Thoracic aorta (tissue), 2 donors: ENCODE measurements at regions not wholly inside any gene's neighbourhood (a gene's known extent, or its start where the extent isn't known, plus 50 kb on each side); places are given as distances from the start of the nearest gene placed in this dataset.

ENCODE experiments used
- ATAC-seq: fragments of 150-250 bp; one replicate; pipeline ENCODE4 v1.8.0; 2017; ENCODE audit warnings: low read depth; ENCODE audit not compliant: insufficient number of reproducible peaks, low FRiP score
- DNase-seq: peaks from one replicate; pipeline ENCODE4 v3.0.0-alpha.2; 2020; ENCODE audit warnings: low spot score
- H3K27ac ChIP-seq, 2 donors: fragments of 200-600 bp; sonication (generic); 1 replicate in 1 of 2; 2 replicates in 1 of 2; pipeline ENCODE4 v1.5.1; 2016; ENCODE audit warnings: mild to moderate bottlenecking in 2 of 2, moderate library complexity in 2 of 2
- H3K27me3 ChIP-seq: fragments of 200-600 bp; sonication (generic); replicated peaks from 2 replicates; pipeline ENCODE4 v1.6.0; 2016; ENCODE audit warnings: mild to moderate bottlenecking; ENCODE audit not compliant: insufficient read depth
- H3K36me3 ChIP-seq: fragments of 200-600 bp; sonication (generic); one replicate; pipeline ENCODE4 v1.5.1; 2016
- H3K4me1 ChIP-seq, 2 donors: fragments of 200-600 bp; sonication (generic); 1 replicate in 1 of 2; 2 replicates in 1 of 2; pipeline versions ENCODE4 v1.5.1 to v1.6.0; 2016; ENCODE audit warnings: low read depth in 2 of 2, mild to moderate bottlenecking in 1 of 2; ENCODE audit not compliant: control insufficient read depth in 1 of 2
- H3K4me3 ChIP-seq: fragments of 200-600 bp; sonication (generic); 2 replicates; pipeline ENCODE4 v1.5.1; 2016; ENCODE audit warnings: mild to moderate bottlenecking
- H3K9me3 ChIP-seq: fragments of 200-600 bp; sonication (generic); 2 replicates; pipeline ENCODE4 v1.5.1; 2016
- TF ChIP-seq, protein P1 (sequence below): fragments of 200-600 bp; sonication (generic); IDR thresholded peaks from one replicate; pipeline ENCODE4 v1.5.1; 2019; ENCODE audit warnings: antibody characterized with exemption

DNA sequence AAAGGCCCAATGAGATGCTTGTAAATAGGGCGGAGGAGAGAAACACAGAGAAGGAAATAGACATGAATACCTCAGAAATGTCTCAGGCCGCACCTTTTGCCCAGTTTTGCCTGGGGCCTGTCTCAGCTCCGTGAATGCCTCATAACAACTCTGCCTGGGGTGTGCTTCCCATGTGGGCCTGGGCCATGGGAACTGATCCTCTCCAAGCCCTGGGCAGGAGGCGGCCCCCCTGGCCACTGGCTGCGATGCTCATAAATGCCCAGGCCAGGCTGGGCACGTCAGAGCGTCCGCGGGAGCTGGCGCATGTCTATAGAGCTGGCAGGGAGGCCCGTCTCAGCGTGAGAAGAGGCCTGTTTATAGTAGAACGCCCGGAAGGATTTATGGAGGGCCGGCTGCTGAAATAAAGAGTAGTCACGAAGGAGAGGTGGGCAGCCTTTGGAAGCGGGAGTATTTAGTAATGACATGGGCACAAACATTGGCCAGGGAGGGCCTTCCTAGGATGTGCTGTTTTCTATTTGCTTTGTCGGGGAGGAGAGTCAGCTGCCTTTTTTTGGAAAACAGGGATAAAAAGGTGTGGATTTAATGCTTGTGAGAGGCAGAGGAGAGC is 85.9 kb upstream of the IGF1R start:
- H3K9me3 ChIP-seq = no peaks in the 10 kb centered on the region
- no peak overlapping the region for H3K4me3 ChIP-seq
- TF ChIP-seq, protein P1, sequence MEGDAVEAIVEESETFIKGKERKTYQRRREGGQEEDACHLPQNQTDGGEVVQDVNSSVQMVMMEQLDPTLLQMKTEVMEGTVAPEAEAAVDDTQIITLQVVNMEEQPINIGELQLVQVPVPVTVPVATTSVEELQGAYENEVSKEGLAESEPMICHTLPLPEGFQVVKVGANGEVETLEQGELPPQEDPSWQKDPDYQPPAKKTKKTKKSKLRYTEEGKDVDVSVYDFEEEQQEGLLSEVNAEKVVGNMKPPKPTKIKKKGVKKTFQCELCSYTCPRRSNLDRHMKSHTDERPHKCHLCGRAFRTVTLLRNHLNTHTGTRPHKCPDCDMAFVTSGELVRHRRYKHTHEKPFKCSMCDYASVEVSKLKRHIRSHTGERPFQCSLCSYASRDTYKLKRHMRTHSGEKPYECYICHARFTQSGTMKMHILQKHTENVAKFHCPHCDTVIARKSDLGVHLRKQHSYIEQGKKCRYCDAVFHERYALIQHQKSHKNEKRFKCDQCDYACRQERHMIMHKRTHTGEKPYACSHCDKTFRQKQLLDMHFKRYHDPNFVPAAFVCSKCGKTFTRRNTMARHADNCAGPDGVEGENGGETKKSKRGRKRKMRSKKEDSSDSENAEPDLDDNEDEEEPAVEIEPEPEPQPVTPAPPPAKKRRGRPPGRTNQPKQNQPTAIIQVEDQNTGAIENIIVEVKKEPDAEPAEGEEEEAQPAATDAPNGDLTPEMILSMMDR = no peak
- ATAC-seq (no peak), DNase-seq (no peak)
- no peaks in the 10 kb centered on the region for H3K27me3 ChIP-seq
- H3K27ac ChIP-seq = no peak overlapping the region
- H3K4me1 ChIP-seq = no peaks in the 10 kb centered on the region
- H3K36me3 ChIP-seq = no peaks in the 10 kb centered on the region

DNA sequence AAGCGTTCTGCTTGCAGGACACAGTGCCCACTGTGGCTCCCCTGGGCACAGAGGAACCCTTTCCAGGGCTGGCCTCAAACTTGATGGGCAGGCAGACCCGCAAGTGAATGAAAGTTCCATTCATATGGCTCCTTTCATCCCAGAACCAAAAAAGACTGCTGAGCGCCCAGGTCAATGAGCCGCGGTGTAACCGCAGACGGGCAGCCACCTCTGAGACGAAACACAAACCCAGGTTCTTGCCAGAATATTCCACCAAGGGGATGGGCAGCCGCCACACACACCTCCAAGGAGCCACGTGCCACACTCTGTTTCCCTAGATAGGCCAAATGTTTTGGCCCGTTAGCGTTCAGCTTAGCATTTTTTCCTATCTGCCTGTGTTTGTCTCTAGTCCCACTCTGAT is 82.8 kb upstream of the IGF1R start:
- Histone ChIP-seq H3K36me3 (no peaks in the 10 kb centered on the region), H3K4me3 (no peak overlapping the region), H3K27ac (no peak overlapping the region), H3K27me3 (no peaks in the 10 kb centered on the region), H3K4me1 (peaks cover 0 to 4% of the 10 kb centered on the region in 2 donors), H3K9me3 (no peaks in the 10 kb centered on the region)
- TF ChIP-seq, protein P1 = no peak
- DNase-seq (no peak), ATAC-seq (no peak)

DNA sequence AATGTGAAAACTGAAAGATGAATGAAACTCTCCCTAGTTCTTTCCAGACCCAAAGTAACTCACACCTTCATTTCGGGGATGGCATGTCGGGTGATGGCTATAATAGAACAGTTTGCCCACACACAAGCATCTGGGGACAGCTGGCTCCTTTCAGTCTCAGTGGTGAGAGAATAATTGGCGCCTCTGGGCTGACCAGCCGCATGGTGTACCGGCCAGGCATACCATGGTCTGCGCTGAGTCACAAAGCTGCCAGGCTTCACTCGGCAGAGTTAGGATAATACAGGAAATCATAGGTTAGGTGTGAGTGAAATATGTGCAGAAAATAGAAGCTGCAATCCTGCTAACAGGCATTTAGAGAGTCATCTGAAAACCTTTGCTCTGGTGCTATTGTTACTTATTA is 80.4 kb upstream of the IGF1R start:
- TF ChIP-seq, protein P1 = no peak
- Histone ChIP-seq H3K9me3 (no peaks in the 10 kb centered on the region), H3K27ac (no peak overlapping the region), H3K4me1 (peaks cover 0 to 4% of the 10 kb centered on the region in 2 donors), H3K36me3 (no peaks in the 10 kb centered on the region), H3K27me3 (no peaks in the 10 kb centered on the region), H3K4me3 (no peak overlapping the region)
- ATAC-seq = no peak
- DNase-seq = no peak

DNA sequence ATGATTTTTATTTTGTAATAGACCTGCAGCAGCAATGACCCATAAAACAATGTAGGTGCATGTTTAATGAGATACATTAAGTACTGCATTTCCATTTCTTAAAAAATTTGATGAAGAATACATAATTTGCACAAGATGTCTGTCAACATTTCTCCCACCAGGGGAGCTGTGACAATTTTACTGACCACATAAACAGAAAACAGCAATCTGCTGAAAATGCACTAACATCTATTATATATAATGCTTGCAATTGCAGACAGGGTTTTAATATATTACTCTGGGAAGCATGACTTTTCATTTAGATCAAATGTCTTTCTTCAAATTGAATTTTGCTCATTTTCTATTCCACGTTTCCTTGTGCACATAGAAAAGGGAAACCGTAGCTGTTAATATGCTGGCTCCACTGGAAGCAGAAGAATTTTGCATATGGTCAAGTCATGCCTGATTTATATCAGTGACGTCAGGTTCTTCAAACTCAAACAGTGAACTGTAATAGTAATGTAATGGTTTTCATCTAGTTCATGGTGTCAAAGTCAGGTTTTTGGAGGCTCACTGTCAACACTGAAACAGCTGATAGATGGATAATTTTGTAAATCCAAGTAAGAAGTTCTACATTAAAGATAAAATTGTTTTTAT is 79.8 kb upstream of the IGF1R start:
- ATAC-seq = no peak
- no peaks in the 10 kb centered on the region for H3K27me3 ChIP-seq
- H3K4me3 ChIP-seq = no peak overlapping the region
- H3K4me1 ChIP-seq = peaks cover 0 to 4% of the 10 kb centered on the region in 2 donors
- no peaks in the 10 kb centered on the region for H3K9me3 ChIP-seq
- H3K27ac ChIP-seq = no peak overlapping the region
- DNase-seq = no peak
- TF ChIP-seq, protein P1 = peak; percentile 36
- no peaks in the 10 kb centered on the region for H3K36me3 ChIP-seq

DNA sequence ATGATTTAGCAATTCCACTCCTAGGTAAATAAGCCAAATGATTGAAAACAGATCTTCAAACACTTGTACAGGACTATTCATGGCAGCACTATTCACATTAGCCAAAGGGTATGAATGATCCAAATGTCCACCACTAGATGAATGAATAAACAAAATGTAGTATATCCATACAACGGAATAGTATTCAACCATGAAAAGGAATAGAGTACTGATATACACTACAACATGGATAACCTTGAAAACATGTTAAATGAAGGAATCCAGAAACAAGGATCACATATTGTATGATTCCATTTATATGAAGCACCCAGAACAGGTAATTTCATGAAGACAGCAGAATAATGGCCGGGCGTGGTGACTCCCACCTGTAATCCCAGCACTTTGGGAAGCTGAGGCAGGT is 78.2 kb upstream of the IGF1R start:
- H3K27ac ChIP-seq = no peak overlapping the region
- TF ChIP-seq, protein P1 = no peak
- no peaks in the 10 kb centered on the region for H3K27me3 ChIP-seq

More for the DNA sequence above, 78.2 kb upstream of the IGF1R start:
- no peaks in the 10 kb centered on the region for H3K36me3 ChIP-seq
- ATAC-seq (no peak), DNase-seq (no peak)
- no peaks in the 10 kb centered on the region for H3K9me3 ChIP-seq
- H3K4me1 ChIP-seq = peaks cover 0 to 4% of the 10 kb centered on the region in 2 donors
- H3K4me3 ChIP-seq = no peak overlapping the region
